PFSK-1 (cell line): ENCODE measurements at regions not wholly inside any gene's neighbourhood (a gene's known extent, or its start where the extent isn't known, plus 50 kb on each side); places are given as distances from the start of the nearest gene placed in this dataset.

Experiments
- FOXP2 ChIP-seq: optimal IDR thresholded peaks from 2 replicates; pipeline ENCODE3; 2011; ENCODE audit warnings: borderline replicate concordance, control low read depth, inconsistent platforms; ENCODE audit not compliant: insufficient read depth; ENCODE audit errors: extremely low read length, extremely low read depth
- POLR2AphosphoS5 ChIP-seq: IDR thresholded peaks from 2 replicates; pipeline ENCODE4 v1.6.1; 2012; ENCODE audit warnings: low read depth, mild to moderate bottlenecking, control low read depth, low read length, moderate library complexity
- SIN3A ChIP-seq: IDR thresholded peaks from 2 replicates; pipeline ENCODE4 v1.6.1; 2012; ENCODE audit warnings: mild to moderate bottlenecking, low read length, moderate library complexity, borderline replicate concordance; ENCODE audit not compliant: insufficient read depth
- TAF1 ChIP-seq: IDR thresholded peaks from 2 replicates; pipeline ENCODE4 v1.6.1; 2012; ENCODE audit warnings: low read length, control low read depth, borderline replicate concordance; ENCODE audit not compliant: insufficient read depth
- TF ChIP-seq, protein P1 (sequence below), 2 experiments: IDR thresholded peaks; 2 replicates each; pipeline versions ENCODE4 v1.6.1 to v1.8.0; 2011 to 2012; ENCODE audit warnings: low read depth in 2 of 2, low read length in 2 of 2, control low read depth in 1 of 2, inconsistent platforms in 1 of 2, mild to moderate bottlenecking in 1 of 2, moderate library complexity in 1 of 2; ENCODE audit not compliant: insufficient read depth in 1 of 2

DNA sequence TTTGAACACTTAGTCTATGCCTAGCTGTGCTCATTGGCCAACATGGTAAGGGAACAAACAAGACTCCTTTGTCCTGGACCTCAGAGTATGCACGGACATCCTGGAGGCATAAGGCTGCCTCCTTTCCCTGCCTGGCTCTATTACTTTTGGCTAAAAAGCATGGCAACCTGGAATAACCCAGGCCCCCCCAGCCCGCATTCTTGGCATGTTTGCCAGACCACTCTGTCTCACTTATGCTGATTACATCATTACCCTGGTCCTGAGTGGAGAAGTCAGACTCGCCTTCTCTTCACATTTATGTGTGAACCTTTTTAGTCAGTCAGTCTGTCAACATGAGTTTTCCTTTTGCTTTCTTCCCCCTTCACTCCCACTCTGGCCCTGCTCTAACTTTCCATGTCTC, 58.0 kb upstream of the ELK3 start:
- TF ChIP-seq POLR2AphosphoS5 (no peak), TAF1 (no peak), SIN3A (no peak), FOXP2 (no peak)
- TF ChIP-seq, protein P1, sequence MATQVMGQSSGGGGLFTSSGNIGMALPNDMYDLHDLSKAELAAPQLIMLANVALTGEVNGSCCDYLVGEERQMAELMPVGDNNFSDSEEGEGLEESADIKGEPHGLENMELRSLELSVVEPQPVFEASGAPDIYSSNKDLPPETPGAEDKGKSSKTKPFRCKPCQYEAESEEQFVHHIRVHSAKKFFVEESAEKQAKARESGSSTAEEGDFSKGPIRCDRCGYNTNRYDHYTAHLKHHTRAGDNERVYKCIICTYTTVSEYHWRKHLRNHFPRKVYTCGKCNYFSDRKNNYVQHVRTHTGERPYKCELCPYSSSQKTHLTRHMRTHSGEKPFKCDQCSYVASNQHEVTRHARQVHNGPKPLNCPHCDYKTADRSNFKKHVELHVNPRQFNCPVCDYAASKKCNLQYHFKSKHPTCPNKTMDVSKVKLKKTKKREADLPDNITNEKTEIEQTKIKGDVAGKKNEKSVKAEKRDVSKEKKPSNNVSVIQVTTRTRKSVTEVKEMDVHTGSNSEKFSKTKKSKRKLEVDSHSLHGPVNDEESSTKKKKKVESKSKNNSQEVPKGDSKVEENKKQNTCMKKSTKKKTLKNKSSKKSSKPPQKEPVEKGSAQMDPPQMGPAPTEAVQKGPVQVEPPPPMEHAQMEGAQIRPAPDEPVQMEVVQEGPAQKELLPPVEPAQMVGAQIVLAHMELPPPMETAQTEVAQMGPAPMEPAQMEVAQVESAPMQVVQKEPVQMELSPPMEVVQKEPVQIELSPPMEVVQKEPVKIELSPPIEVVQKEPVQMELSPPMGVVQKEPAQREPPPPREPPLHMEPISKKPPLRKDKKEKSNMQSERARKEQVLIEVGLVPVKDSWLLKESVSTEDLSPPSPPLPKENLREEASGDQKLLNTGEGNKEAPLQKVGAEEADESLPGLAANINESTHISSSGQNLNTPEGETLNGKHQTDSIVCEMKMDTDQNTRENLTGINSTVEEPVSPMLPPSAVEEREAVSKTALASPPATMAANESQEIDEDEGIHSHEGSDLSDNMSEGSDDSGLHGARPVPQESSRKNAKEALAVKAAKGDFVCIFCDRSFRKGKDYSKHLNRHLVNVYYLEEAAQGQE (IDR thresholded peaks at IDR 0.05; ENCODE audit: insufficient read depth in 1 of 2, low read depth in 2 of 2, low read length in 2 of 2) = no peak
